HG02840 (cell line): ENCODE measurements at regions not wholly inside any gene's neighbourhood (a gene's known extent, or its start where the extent isn't known, plus 50 kb on each side); places are given as distances from the start of the nearest gene placed in this dataset.
"Not testable (repeated sequence)": the region's sequence is repeated elsewhere in the genome, so short reads cannot be mapped to it uniquely, and the experiment has no call there.

Source experiments
- ATAC-seq: cut with Tn5 transposase; IDR thresholded peaks from one replicate; pipeline ENCODE4 v1.9.1; 2021; ENCODE audit warnings: mild to moderate bottlenecking, moderate library complexity, moderate number of reproducible peaks; ENCODE audit not compliant: unreplicated experiment, low FRiP score

- no peak for ATAC-seq
Measured at GRCh38 chr14:88981948-88982347, 157.5 kb downstream of the TTC8 start.

DNA sequence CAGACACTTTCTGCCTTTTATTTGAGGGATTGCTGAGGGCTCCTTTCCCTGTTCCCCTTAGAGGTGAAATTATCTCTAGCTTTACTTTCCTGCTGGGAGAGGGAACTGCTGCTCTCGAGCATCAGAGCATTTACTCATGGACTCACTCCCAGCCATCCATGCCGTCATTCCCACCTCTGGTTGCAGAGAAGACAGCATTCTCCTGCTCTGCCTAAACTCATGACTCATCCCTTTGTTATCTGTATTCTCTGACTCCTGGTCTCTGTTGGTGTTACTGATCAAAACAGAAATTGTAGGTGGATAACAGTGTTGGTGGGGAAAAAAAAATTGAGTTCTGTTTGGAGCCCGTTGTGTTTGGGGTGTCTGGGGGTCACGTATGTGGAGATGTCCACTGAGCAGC is 159.3 kb downstream of the TTC8 start:
- ATAC-seq, result no peak

- ATAC-seq, result no peak
Measured at GRCh38 chr14:88985654-88986053, 161.2 kb downstream of the TTC8 start.

- no peak for ATAC-seq
Measured at GRCh38 chr14:88986146-88986841, 161.8 kb downstream of the TTC8 start.

- not testable (repeated sequence) for ATAC-seq
Measured at GRCh38 chr14:88986908-88987307, 162.5 kb downstream of the TTC8 start.

DNA sequence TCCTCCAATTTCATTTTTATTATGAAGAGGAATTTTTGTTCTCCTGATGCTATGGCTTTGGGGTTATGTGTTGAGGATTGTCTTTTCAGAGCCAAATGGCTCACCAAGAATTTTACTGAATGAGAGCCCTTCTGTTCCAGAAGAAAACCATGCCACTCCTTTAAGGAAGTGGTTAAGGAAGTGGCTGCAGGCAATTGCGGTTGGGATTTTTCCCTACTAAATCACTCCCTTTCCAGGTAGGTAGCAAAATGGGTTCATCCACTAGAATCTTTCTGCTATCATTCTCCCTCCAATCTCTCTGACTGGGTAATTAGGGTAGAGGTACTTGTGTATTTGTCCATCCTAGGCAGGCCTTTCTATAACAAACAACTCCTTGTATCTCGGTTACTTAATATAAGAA is 163.1 kb downstream of the TTC8 start:
- no peak for ATAC-seq

GRCh38 chr14:88989911-88990310 is 165.5 kb downstream of the TTC8 start:
- ATAC-seq, result no peak

GRCh38 chr14:88990856-88991255 is 166.4 kb downstream of the TTC8 start:
- no peak for ATAC-seq

DNA sequence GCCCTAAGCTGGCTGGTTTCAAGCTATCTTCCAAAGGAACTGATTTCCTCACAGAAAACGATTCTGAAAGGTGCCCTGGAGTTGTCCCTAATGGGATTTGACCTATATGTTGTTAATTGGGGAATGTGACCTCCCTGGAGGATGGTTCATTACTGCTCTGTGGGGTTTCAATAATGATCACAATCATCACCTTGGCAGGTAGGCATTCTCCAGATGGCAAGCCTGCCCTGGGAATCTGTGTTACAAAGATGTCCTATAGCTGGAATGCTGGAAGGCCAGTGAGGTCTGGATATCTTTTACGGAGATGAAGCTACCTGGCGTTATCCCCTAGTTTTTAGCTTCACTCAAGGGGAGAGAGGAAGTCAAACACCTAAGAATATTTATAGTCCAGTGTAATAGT is 167.6 kb downstream of the TTC8 start:
- no peak for ATAC-seq

- no peak for ATAC-seq
Measured at GRCh38 chr14:88993946-88994345, 169.5 kb downstream of the TTC8 start.

DNA sequence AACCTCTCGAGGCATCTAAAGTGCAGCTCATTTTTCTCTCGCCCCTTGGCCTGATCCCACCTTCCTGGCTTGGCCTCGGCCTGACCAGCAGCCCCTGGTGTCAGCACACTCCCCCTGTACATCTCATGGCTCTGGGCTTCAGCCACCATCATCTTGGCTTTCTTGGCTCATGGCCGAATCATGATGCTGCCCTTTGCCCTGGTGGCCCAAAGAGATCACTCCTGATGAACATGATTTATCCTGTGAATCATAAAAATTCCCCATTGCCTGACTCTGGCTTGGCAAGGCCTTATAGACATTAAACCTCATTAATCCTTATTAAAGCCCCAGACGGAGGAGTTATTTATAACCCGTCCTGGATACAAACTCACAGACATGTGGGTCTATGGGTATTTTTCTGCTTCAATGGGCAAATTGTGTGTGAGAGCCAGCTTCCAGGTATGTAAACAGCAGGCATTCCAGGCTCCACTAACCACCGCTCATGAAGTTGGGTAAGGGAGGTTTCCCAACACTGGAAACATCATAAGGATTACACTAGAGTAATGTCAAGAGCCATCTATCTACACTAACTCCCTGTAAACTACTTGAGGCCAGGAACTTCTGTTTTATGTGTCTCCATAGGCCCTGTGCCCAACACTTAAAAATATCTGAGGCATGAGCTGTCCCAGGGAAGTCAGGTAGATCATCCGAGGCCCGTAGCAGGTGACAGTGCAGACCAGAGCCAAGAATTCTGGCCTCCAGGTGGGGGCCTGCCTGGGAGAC is 171.2 kb downstream of the TTC8 start:
- ATAC-seq, result no peak

GRCh38 chr14:88998027-88998426 is 173.6 kb downstream of the TTC8 start:
- ATAC-seq, result no peak

GRCh38 chr14:88999137-88999536 is 174.7 kb downstream of the TTC8 start:
- ATAC-seq, result no peak

- ATAC-seq, result no peak
Measured at GRCh38 chr14:89000007-89000942, 175.8 kb downstream of the TTC8 start.

DNA sequence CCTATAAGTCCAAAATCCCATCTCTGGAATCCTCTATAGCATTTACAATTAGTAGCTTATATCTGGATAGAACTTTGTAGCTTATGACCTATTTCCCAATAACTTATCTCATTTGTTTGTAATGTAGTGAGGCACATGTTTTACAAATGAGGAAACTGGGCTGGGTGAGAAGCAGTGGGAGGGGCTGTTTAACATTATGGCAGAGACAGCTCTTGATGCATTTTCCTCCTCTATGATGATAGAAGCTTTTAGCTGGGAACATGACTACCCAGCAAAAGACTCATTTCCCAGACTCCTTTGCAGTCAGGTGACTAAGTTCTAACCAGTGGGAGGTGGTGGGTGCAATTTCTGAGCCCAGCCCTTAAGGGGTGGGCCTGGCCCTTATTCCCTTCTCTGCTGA is 179.7 kb downstream of the TTC8 start:
- ATAC-seq, result no peak

- ATAC-seq, result no peak
Measured at GRCh38 chr14:89007906-89008305, 183.5 kb downstream of the TTC8 start.

GRCh38 chr14:89011355-89012281 is 187.2 kb downstream of the TTC8 start:
- ATAC-seq, result no peak

DNA sequence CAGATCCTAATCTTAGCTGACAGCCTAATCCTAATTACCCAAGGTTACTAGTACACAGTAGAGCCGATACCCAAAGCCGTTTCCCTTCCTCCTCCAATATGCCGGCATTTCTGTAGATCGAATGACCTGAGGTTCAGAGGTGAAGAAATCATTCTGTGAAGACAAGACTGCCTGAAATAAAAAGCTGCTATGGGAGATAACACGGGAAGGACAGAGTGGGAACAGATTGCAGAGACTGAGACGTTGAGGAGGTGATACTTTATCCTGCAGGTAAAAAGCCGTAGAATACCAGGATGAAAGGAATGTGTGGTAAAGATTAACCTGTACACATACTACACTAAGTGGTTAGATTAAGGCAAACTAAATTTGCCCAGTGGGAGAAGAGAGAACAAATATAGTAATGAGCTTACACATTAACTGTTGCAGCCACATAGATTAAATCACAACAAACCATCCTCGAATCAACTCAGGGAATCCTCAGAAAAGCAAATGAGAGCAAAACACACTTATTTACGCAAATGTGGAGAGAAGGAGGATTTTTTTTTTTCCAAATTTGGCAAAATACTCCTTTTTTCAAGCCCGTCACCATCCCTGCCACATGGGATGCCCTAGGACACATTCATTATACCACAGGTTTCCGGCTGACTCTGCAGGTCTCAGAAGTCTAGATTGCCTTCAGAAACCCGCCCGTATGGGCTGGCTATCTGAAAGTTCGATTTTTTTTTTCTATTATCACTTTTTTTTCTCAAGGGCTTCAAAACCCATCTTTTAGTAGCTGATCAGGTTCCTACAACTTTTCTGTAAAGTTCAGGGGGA is 188.0 kb downstream of the TTC8 start:
- ATAC-seq, result no peak

- ATAC-seq, result no peak
Measured at GRCh38 chr14:89013098-89013504, 188.7 kb downstream of the TTC8 start.
